ENCODE measurements at regions not wholly inside any gene's neighbourhood (a gene's known extent, or its start where the extent isn't known, plus 50 kb on each side); places are given as distances from the start of the nearest gene placed in this dataset.

DNA sequence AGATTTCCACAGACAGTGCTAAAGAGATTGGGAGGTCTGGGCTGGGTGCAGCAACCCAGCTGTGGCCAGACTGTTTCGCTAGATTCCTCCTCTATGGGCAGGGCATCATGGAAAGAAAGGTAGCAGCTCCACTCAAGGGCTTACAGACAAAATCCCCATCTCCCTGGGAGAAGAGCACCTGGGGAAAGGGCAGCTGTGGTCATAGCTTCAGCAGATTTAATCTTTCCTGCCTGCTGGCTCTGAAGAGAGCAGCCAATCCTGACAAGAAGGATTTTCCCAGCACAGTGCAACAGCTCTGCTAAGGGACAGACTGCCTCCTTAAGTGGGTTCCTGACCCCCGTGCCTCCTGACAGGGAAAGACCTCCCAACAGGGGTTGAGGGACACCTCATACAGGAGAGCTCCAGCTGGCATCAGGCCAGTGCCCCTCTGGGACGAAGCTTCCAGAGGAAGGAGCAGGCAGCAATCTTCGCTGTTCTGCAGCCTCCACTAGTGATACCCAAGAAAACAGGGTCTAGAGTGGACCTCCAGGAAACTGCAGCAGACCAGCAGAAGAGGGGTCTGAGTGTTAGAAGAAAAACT, 1379.3 kb upstream of the ACO1 start:
- TF ChIP-seq POLR2A (IDR thresholded peaks at IDR 0.05) = no peak
- TF ChIP-seq, protein P1, sequence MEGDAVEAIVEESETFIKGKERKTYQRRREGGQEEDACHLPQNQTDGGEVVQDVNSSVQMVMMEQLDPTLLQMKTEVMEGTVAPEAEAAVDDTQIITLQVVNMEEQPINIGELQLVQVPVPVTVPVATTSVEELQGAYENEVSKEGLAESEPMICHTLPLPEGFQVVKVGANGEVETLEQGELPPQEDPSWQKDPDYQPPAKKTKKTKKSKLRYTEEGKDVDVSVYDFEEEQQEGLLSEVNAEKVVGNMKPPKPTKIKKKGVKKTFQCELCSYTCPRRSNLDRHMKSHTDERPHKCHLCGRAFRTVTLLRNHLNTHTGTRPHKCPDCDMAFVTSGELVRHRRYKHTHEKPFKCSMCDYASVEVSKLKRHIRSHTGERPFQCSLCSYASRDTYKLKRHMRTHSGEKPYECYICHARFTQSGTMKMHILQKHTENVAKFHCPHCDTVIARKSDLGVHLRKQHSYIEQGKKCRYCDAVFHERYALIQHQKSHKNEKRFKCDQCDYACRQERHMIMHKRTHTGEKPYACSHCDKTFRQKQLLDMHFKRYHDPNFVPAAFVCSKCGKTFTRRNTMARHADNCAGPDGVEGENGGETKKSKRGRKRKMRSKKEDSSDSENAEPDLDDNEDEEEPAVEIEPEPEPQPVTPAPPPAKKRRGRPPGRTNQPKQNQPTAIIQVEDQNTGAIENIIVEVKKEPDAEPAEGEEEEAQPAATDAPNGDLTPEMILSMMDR (IDR thresholded peaks at IDR 0.05) = no peak

All from thyroid gland (tissue), 4 donors.